GM12872 (cell line): ENCODE measurements at regions not wholly inside any gene's neighbourhood (a gene's known extent, or its start where the extent isn't known, plus 50 kb on each side); places are given as distances from the start of the nearest gene placed in this dataset.

ENCODE experiments used
- CTCF ChIP-seq: IDR thresholded peaks from 3 replicates; pipeline ENCODE4 v1.5.1; 2011; ENCODE audit warnings: low read depth, mild to moderate bottlenecking, low read length, moderate library complexity; ENCODE audit not compliant: insufficient read depth

- no peak for TF ChIP-seq CTCF
These were observed 1639.4 kb upstream of the TENM3 start for GRCh38 chr4:180603791-180604190.

- no peak for TF ChIP-seq CTCF
These were observed 1632.9 kb upstream of the TENM3 start for GRCh38 chr4:180610324-180610723.

- no peak for TF ChIP-seq CTCF
These were observed 1627.5 kb upstream of the TENM3 start for GRCh38 chr4:180615746-180616145.

GRCh38 chr4:180617196-180617595 lies 1626.0 kb upstream of the TENM3 start:
- no peak for TF ChIP-seq CTCF

- no peak for TF ChIP-seq CTCF
These were observed 1624.8 kb upstream of the TENM3 start for GRCh38 chr4:180618396-180618795.

GRCh38 chr4:180619440-180619839 lies 1623.8 kb upstream of the TENM3 start:
- TF ChIP-seq CTCF: no peak

GRCh38 chr4:180622254-180622653 lies 1620.9 kb upstream of the TENM3 start:
- no peak for TF ChIP-seq CTCF

- TF ChIP-seq CTCF: no peak
These were observed 1617.5 kb upstream of the TENM3 start for GRCh38 chr4:180625653-180626052.
